Astrocyte (in vitro differentiated cells and primary cell): ENCODE measurements at regions not wholly inside any gene's neighbourhood (a gene's known extent, or its start where the extent isn't known, plus 50 kb on each side); places are given as distances from the start of the nearest gene placed in this dataset.

ENCODE experiments used
- DNase-seq: peaks from one replicate; pipeline ENCODE4 v3.0.0-alpha.2; 2010; ENCODE audit warnings: low read depth
- FAIRE-seq: peaks from 2 replicates; lab custom pipeline; 2011; peaks lifted over from hg19 to GRCh38; lab: Jason Lieb, UNC
- H2AFZ ChIP-seq: 2 replicates; pipeline ENCODE4 v1.6.0; 2012; ENCODE audit warnings: low read depth, low read length, inconsistent platforms
- H3K27ac ChIP-seq: 2 replicates; pipeline ENCODE4 v1.5.1; 2011; ENCODE audit warnings: low read depth, low read length, inconsistent platforms
- H3K27me3 ChIP-seq: 2 replicates; pipeline ENCODE4 v1.6.0; 2011; ENCODE audit warnings: low read length, inconsistent platforms; ENCODE audit not compliant: insufficient read depth
- H3K36me3 ChIP-seq: 2 replicates; pipeline ENCODE4 v1.5.1; 2011; ENCODE audit warnings: low read length, inconsistent platforms; ENCODE audit not compliant: insufficient read depth
- H3K4me1 ChIP-seq: 2 replicates; pipeline ENCODE4 v1.5.1; 2011; ENCODE audit warnings: low read length, inconsistent platforms; ENCODE audit not compliant: insufficient read depth
- H3K4me2 ChIP-seq: 2 replicates; pipeline ENCODE4 v1.6.0; 2012; ENCODE audit warnings: low read length, inconsistent platforms
- H3K4me3 ChIP-seq: 2 replicates; pipeline ENCODE4 v1.5.1; 2011; ENCODE audit warnings: low read depth, mild to moderate bottlenecking, low read length, inconsistent platforms; ENCODE audit not compliant: insufficient read depth
- H3K79me2 ChIP-seq: 2 replicates; pipeline ENCODE4 v1.6.0; 2012; ENCODE audit warnings: mild to moderate bottlenecking, low read length, inconsistent platforms; ENCODE audit not compliant: insufficient read depth
- H3K9ac ChIP-seq: 2 replicates; pipeline ENCODE4 v1.6.0; 2012; ENCODE audit warnings: mild to moderate bottlenecking, low read length, inconsistent platforms
- H3K9me3 ChIP-seq: 2 replicates; pipeline ENCODE4 v1.5.1; 2012; ENCODE audit warnings: low read depth, mild to moderate bottlenecking, low read length, inconsistent platforms; ENCODE audit not compliant: insufficient read depth
- H4K20me1 ChIP-seq: 2 replicates; pipeline ENCODE4 v1.6.0; 2012; ENCODE audit warnings: low read length, inconsistent platforms; ENCODE audit not compliant: insufficient read depth
- H3K27ac Mint-ChIP-seq: one replicate; pipeline ENCODE4 v1.8.0; 2021; ENCODE audit warnings: mild to moderate bottlenecking, mixed read lengths; ENCODE audit not compliant: unreplicated experiment
- H3K27me3 Mint-ChIP-seq: one replicate; pipeline ENCODE4 v1.8.0; 2021; ENCODE audit warnings: low read depth, mixed read lengths; ENCODE audit not compliant: unreplicated experiment
- H3K36me3 Mint-ChIP-seq: one replicate; pipeline ENCODE4 v1.8.0; 2021; ENCODE audit warnings: low read depth, mixed read lengths; ENCODE audit not compliant: unreplicated experiment
- H3K4me1 Mint-ChIP-seq: one replicate; pipeline ENCODE4 v1.8.0; 2021; ENCODE audit warnings: low read depth, mixed read lengths; ENCODE audit not compliant: unreplicated experiment
- H3K4me3 Mint-ChIP-seq: one replicate; pipeline ENCODE4 v1.8.0; 2021; ENCODE audit warnings: mild to moderate bottlenecking, moderate library complexity, mixed read lengths; ENCODE audit not compliant: unreplicated experiment
- H3K9me3 Mint-ChIP-seq: one replicate; pipeline ENCODE4 v1.8.0; 2021; ENCODE audit warnings: mild to moderate bottlenecking, mixed read lengths; ENCODE audit not compliant: unreplicated experiment
- CTCF ChIP-seq: IDR thresholded peaks from 2 replicates; pipeline ENCODE4 v1.5.1; 2011; ENCODE audit warnings: low read depth, mild to moderate bottlenecking, inconsistent platforms, low read length, moderate library complexity; ENCODE audit not compliant: insufficient read depth
- EZH2 ChIP-seq: IDR thresholded peaks from 2 replicates; pipeline ENCODE4 v1.6.1; 2012; ENCODE audit warnings: mild to moderate bottlenecking, low read length, inconsistent platforms; ENCODE audit not compliant: insufficient read depth

GRCh38 chr5:18159331-18159730, 525.1 kb downstream of the TAF11L14 start:
- Mint-ChIP-seq H3K27ac (no peak overlapping the region), H3K4me3 (no peak overlapping the region), H3K27me3 (no peaks in the 10 kb centered on the region), H3K9me3 (no peaks in the 10 kb centered on the region), H3K36me3 (no peaks in the 10 kb centered on the region), H3K4me1 (no peaks in the 10 kb centered on the region)
- TF ChIP-seq CTCF (no peak), EZH2 (no peak)
- Histone ChIP-seq H3K9me3 (no peaks in the 10 kb centered on the region), H2AFZ (no peak overlapping the region), H3K9ac (no peak overlapping the region), H3K79me2 (no peaks in the 10 kb centered on the region), H3K27ac (no peak overlapping the region), H3K4me3 (no peak overlapping the region), H3K4me1 (no peaks in the 10 kb centered on the region), H4K20me1 (no peaks in the 10 kb centered on the region), H3K27me3 (no peaks in the 10 kb centered on the region), H3K36me3 (no peaks in the 10 kb centered on the region), H3K4me2 (no peak overlapping the region)
- no peak for DNase-seq
- no peak for FAIRE-seq

GRCh38 chr5:18171684-18172083, 537.4 kb downstream of the TAF11L14 start:
- TF ChIP-seq CTCF = no peak
- TF ChIP-seq EZH2 = no peak
- Histone ChIP-seq H3K27ac (no peak overlapping the region), H3K4me2 (no peak overlapping the region), H3K4me3 (no peak overlapping the region), H3K36me3 (no peaks in the 10 kb centered on the region), H3K27me3 (no peaks in the 10 kb centered on the region), H3K4me1 (no peaks in the 10 kb centered on the region), H3K79me2 (no peaks in the 10 kb centered on the region), H3K9ac (no peak overlapping the region), H2AFZ (no peak overlapping the region), H4K20me1 (no peaks in the 10 kb centered on the region), H3K9me3 (peaks cover 4% of the 10 kb centered on the region)
- Mint-ChIP-seq H3K4me3 (no peak overlapping the region), H3K36me3 (no peaks in the 10 kb centered on the region), H3K27ac (no peak overlapping the region), H3K9me3 (peaks cover 5% of the 10 kb centered on the region), H3K27me3 (peaks cover 2% of the 10 kb centered on the region), H3K4me1 (no peaks in the 10 kb centered on the region)
- DNase-seq (no peak), FAIRE-seq (no peak)

- no peaks in the 10 kb centered on the region for H3K4me1 Mint-ChIP-seq
- Histone ChIP-seq H3K36me3 (no peaks in the 10 kb centered on the region), H3K79me2 (no peaks in the 10 kb centered on the region), H3K4me3 (no peak overlapping the region), H3K27ac (no peak overlapping the region), H3K9ac (no peak overlapping the region), H4K20me1 (no peaks in the 10 kb centered on the region), H3K4me2 (no peak overlapping the region), H2AFZ (no peak overlapping the region), H3K27me3 (no peaks in the 10 kb centered on the region), H3K4me1 (no peaks in the 10 kb centered on the region), H3K9me3 (no peaks in the 10 kb centered on the region)
- peaks cover 1% of the 10 kb centered on the region for H3K9me3 Mint-ChIP-seq
- DNase-seq (no peak), FAIRE-seq (no peak)
- no peak overlapping the region for H3K27ac Mint-ChIP-seq
- H3K4me3 Mint-ChIP-seq = no peak overlapping the region
- TF ChIP-seq EZH2 (no peak), CTCF (no peak)
- peaks cover 3% of the 10 kb centered on the region for H3K27me3 Mint-ChIP-seq
- H3K36me3 Mint-ChIP-seq = no peaks in the 10 kb centered on the region
These were observed 545.3 kb downstream of the TAF11L14 start for GRCh38 chr5:18179579-18179978.
